OCI-M2 (cell line): ENCODE measurements at regions not wholly inside any gene's neighbourhood (a gene's known extent, or its start where the extent isn't known, plus 50 kb on each side); places are given as distances from the start of the nearest gene placed in this dataset.

Experiments
- DNase-seq: peaks from one replicate; lab custom pipeline; 2025; ENCODE audit not compliant: unreplicated experiment; lab: John Stamatoyannopoulos, UW

- DNase-seq = no peak
Measured at GRCh38 chr1:224504297-224505041, 69.9 kb upstream of the WDR26 start.

DNA sequence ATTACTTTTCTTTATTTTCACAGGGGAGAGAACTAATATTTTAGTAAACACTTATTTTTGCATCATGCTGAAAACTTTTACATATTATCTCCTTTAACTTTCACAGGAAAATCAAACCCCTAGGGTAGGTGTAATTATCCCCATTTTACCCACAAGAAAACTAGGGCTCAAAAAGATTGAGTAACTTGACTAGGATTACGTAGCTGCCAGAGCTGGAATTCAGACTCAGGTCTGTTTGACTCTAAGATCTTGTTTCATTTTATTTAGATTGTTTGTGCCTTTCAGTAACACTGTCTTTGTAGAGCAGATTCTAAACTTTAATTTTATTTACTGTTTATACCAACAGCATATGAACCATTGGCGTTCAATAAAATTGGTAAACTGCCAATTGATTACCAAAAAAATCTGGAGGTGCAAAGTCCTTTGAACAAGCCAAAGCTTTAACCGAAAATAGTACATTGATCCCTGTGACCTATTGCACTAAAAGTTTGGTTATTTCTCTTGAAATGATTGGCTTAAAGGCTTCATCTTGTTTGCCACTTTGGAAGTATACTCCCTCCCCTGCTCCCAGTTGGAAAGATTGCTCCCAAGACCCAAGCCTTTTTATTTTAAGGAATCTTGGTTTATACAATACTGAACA lies 71.0 kb upstream of the WDR26 start:
- DNase-seq = no peak

DNA sequence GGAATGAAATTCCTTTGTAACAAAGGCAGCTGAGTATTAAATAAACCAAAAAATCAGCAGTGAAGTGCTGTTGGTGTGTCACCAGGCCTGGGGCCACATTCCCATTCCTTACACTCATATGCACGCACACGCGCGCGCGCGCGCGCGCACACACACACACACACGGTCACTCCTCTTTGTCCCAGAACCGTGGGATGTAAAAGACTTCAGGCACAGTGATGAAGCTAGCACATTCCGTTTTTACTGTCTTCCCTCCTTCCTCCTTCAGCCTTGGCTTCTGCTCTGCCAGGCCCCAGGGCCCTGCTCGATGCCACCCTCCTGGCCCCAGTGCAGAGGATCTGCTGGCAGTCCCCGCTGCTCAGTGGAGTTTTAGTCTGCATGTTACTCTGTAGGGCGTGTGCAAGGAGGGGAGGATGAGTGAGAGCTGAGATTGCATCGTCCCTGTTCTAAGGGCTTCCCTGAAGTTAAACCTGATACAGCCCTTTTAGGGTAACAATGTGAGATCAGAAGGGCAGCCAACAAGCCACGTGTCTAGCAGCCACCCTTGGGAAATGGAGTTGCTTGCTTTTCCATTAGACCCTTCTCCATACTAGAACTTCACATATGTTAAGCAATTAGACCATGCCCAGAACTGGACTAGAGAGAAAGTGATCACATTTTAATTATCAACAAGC lies 71.7 kb upstream of the WDR26 start:
- DNase-seq = no peak

- no peak for DNase-seq
Measured at GRCh38 chr1:224507771-224508523, 73.3 kb upstream of the WDR26 start.

DNA sequence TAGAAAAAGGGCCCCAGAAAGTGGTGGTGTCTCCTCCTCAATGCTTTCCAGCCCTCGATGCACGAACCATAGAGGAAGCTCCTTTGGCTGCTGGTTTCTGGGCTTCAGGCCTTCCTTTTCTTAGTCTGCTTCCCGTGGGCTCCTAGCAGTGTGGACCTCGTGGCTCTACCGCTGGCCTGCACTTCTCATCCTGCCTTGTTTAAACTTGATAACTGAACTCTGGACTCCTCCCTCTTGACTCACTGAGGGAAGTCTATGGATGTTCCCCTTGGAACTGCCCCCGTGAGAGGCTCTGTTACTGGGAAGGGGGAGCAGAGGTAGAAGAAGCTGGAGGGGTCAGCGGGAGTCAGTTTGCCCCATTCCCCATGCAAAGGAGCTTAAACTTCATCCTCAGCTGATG lies 75.3 kb upstream of the WDR26 start:
- no peak for DNase-seq

DNA sequence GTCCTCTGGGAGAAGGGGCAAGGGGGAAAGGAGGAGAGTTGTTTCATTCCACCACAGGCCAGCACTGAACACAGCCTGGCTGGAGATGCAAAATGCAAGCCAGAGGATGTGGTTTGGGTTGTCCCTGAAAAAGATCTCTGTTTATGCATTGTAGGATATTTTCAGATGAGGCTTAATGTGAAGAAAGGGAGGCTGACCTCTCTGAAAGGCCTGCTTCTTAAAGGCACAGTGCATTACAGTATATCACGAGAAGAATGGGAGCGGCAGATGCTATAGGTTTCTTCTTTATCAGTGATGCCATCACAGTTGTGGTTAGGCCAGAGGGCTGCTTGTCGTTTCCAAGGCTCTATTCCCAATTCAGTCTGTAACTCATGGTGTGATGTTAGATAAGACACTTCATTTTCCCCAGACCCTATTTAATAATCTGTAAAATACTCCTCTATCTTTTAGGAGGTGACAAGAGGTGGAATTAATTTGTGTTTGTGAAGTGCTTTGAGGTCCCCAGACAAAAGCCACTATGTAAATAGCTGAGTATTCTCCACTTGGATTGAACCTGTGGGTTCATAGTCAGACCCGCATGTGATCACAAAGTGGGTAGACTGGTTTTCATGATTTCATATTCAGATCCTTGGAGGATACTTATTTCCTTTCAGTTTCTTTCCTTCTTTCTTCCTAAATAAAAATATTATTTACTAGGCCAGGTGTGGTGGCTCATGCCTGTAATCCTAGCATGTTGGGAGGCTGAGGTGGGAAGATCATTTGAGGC lies 76.5 kb upstream of the WDR26 start:
- no peak for DNase-seq

- DNase-seq = no peak
Measured at GRCh38 chr1:224512600-224513151, 78.1 kb upstream of the WDR26 start.

GRCh38 chr1:224513383-224513782 lies 78.8 kb upstream of the WDR26 start:
- DNase-seq = no peak

DNA sequence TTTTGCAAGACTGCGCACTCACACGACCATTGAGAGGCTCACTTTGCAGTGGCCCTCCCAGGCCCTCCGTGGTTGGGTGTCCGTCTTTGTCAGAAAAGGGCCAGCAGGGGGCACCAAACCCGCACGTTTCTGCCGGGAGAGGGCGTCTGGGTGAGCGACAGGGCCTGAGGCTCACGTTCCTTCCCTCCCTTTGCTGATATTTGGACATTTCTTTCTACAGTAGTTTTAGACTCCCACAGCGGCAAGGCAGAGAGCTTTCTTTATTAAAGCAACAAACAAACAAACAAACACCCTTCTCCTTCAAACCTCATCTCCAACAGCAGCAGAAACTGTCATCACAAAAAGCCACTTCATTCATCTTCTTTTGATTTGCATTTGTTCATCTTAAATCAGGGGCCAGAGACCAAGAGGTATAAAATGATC lies 79.2 kb upstream of the WDR26 start:
- no peak for DNase-seq

GRCh38 chr1:224517171-224517570 lies 82.6 kb upstream of the WDR26 start:
- DNase-seq = no peak

- no peak for DNase-seq
Measured at GRCh38 chr1:224518528-224518927, 83.9 kb upstream of the WDR26 start.

DNA sequence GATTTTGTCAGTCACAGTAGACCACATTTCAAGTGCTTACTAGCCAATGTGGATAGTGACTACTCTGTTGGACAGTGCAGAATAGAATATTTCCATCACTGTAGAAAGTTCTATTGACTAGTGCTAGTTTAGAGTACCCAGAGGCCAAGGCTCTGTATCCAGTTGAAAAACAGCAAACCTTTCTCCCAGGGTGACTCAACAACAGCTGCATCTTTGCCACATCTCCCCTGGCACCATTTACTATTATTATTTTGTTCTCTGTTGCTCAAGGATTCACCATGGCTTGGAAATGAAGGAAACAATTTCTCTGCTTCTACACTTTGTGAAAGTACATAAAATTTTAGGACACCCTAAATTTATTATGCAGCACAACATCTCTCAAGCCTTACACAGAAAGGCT lies 85.3 kb upstream of the WDR26 start:
- DNase-seq = no peak

GRCh38 chr1:224520808-224521207 lies 86.2 kb upstream of the WDR26 start:
- DNase-seq = no peak

- no peak for DNase-seq
Measured at GRCh38 chr1:224521904-224522734, 87.5 kb upstream of the WDR26 start.

- DNase-seq = no peak
Measured at GRCh38 chr1:224523676-224524075, 89.1 kb upstream of the WDR26 start.

DNA sequence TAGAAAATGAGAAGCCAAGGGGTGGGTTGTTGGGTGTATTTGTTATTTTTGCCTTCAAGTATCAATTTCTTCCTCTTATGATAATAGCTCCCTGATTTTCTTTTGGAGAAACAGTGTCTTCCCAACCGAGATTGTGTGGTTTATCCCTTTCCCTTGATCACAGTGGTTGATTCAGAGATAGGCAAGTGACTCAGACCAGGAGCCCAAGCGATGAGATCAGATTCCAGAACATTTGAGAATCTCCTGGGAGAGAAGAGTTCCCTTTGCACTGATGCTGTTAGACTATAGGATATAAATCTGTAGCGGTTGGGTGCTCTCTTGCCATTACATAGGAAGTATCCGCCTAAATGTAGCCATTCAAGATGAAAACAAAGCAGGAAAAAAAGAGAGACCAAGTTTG lies 90.1 kb upstream of the WDR26 start:
- no peak for DNase-seq

DNA sequence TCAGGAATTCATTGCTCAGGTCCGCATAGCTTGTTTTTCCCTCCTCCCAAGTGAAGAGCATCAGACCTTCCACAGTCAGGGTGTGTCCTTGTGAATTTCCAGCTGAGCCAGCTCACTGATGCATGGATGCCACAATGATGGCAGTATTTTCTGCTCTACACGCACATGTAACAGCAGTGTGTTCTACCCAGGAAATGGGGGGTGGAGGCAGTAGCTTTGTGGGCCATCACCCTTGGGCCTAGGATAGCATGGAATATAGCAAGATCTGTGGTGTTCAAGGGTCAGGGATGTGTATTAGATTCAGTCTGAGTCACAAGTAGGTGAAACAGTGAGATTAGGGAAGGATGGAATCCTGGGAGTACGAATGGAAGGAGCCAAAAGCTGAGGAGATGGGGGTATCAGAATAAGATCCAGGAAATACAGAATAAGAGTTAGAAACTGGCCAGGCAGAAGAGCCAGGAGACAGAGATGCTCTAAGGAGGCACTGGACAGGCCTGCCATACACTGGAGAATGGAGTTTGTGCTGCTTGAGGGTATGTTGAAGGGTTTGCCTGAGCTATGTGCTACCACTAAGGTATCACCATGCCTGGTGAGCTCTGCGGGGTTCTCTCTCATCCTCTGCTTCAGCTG lies 90.6 kb upstream of the CNIH3 start:
- no peak for DNase-seq

DNA sequence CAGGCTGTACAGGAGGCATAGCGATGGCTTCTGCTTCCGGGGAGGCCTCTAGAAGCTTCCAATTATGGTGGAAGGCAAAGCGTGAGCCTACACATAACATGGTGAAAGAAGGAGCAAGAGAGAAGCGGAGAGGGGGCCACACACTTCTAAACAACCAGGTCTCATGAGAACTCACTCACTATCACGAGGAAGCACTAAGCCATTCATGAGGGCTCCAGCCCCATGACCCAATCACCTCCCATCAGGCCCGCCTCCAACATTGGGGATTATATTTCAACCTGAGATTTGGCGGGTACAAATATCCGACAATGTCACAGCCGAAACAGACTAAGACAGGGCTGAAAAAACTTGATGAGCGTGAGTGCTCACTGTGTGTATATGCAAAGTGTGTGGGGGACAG lies 89.3 kb upstream of the CNIH3 start:
- DNase-seq = no peak

DNA sequence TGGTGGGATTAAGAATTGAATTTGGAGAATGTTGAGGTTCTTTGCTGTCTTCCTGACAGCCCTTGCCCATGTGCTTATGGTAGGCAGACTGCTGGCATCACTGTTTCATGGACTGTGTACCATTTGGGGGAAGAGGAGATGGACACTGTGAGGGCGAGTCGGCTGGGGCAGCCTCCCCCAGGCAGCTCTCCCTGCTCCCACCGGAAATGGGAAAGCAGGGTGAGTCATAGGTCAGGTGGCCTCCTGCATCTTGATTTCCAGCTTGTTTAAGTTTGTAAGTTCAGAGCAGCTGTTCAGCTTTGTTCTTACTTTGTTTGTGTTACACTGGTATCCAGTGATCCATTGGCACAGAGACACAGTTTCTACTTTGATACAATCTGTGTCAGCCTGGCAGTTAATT lies 87.2 kb upstream of the CNIH3 start:
- DNase-seq = no peak
